ENCODE measurements at regions not wholly inside any gene's neighbourhood (a gene's known extent, or its start where the extent isn't known, plus 50 kb on each side); places are given as distances from the start of the nearest gene placed in this dataset.

DNA sequence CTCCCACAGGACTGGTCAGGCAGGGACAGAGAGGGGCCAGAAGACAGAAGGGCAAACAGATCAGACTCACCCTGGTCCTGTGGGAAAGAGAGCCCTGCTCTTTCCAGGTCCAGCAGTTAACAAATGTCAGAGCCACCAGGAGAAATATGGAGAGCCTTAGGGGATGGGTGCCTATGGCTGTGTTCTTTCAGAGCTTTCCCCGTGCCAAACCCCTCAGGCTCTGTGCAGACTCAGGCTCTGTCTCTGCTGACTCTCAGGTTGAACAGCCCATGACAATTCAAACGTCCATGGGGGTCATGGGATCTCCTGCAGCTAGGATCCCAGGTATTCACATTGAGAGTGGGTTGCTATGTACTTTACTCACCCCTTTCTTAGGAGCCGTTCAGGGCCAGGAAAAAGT is 120.8 kb upstream of the ERBB4 start:
- peak overlapping the region; percentile 70 for H3K27ac Mint-ChIP-seq

DNA sequence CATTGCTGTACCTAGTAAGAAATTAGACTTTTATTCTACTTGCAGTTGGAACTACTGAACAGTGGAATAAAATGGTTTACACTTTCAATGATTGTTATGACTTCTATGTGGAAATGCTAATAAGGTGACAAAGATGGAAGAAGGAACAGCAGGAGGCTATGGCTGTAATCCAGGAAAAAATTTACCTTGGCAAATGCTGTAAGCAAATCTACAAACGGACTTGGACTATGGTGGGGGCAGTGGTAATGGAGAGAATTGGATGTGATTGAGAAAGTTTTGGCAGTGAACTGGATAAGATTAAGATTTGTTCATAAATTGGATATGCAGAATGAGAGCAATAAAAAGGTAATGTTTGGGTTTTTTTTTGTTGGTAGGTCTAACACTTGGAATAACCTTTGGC is 111.0 kb upstream of the ERBB4 start:
- no peaks in the 10 kb centered on the region for H3K36me3 ChIP-seq
- Mint-ChIP-seq H3K4me3 (no peak overlapping the region), H3K36me3 (no peaks in the 10 kb centered on the region)

More for the DNA sequence above, 120.8 kb upstream of the ERBB4 start:
- no peaks in the 10 kb centered on the region for H3K36me3 Mint-ChIP-seq
- peaks cover 10% of the 10 kb centered on the region for H3K27me3 Mint-ChIP-seq (ENCODE audit: insufficient read depth, low read depth)
- H3K4me3 Mint-ChIP-seq: no peak overlapping the region
- no peaks in the 10 kb centered on the region for H3K4me1 Mint-ChIP-seq
- Histone ChIP-seq H3K4me1 (no peaks in the 10 kb centered on the region), H3K27me3 (no peaks in the 10 kb centered on the region), H3K4me3 (no peak overlapping the region), H3K27ac (no peak overlapping the region), H3K79me2 (ENCODE audit: low read depth) (no peaks in the 10 kb centered on the region), H3K4me2 (no peak overlapping the region), H3K9me3 (ENCODE audit: low read depth) (no peaks in the 10 kb centered on the region), H2AFZ (replicated peaks) (no peak overlapping the region), H4K20me1 (ENCODE audit: low read depth) (no peaks in the 10 kb centered on the region), H3K9ac (no peak overlapping the region), H3K36me3 (no peaks in the 10 kb centered on the region), H3F3A (ENCODE audit: low read depth) (no peaks in the 10 kb centered on the region)
- no peak for DNase-seq (ENCODE audit: low spot score)
- H3K9me3 Mint-ChIP-seq: peaks cover 16% of the 10 kb centered on the region
- TF ChIP-seq EZH2phosphoT487 (IDR thresholded peaks at IDR 0.05): no peak
- no peak for TF ChIP-seq EZH2 (IDR thresholded peaks at IDR 0.05)
- TF ChIP-seq, protein P1, sequence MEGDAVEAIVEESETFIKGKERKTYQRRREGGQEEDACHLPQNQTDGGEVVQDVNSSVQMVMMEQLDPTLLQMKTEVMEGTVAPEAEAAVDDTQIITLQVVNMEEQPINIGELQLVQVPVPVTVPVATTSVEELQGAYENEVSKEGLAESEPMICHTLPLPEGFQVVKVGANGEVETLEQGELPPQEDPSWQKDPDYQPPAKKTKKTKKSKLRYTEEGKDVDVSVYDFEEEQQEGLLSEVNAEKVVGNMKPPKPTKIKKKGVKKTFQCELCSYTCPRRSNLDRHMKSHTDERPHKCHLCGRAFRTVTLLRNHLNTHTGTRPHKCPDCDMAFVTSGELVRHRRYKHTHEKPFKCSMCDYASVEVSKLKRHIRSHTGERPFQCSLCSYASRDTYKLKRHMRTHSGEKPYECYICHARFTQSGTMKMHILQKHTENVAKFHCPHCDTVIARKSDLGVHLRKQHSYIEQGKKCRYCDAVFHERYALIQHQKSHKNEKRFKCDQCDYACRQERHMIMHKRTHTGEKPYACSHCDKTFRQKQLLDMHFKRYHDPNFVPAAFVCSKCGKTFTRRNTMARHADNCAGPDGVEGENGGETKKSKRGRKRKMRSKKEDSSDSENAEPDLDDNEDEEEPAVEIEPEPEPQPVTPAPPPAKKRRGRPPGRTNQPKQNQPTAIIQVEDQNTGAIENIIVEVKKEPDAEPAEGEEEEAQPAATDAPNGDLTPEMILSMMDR (IDR thresholded peaks at IDR 0.05): no peak

DNA sequence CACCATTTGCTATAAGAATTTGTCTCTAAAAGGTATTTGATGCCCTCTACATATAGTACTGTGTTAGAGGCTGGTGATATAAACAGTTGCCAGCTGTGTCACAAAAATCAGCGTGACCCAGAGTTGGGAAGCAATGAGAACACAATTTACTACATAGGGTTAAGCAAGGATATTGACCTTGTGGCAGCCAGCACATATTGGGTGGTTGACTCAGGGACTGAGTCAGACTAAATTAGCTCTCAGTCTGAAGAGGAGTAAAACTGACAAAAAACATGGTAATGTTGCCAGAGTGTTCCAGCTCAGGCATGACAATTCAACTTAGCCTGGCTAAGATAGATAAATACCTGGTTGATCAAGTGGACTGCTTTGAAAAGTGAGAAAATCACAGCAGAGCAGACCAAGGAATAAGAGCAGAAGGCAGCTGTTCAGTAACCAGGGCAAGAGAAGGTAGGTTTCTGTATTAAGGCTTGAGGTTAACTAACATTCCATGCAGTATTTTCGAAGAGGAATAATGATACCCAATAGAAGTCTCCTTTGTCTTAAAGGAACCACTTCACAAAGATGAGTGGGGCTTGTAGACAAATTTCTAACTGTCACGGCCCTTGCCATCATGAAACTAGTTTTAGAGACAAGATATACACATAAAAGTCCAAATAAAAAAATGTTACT is 108.2 kb upstream of the ERBB4 start:
- Histone ChIP-seq H3K36me3 (no peaks in the 10 kb centered on the region), H3K9ac (no peak overlapping the region), H3K9me3 (ENCODE audit: low read depth) (no peaks in the 10 kb centered on the region), H3K79me2 (ENCODE audit: low read depth) (no peaks in the 10 kb centered on the region), H3K27me3 (no peaks in the 10 kb centered on the region), H3K4me2 (no peak overlapping the region), H2AFZ (replicated peaks) (no peak overlapping the region), H3K4me1 (peaks cover 12% of the 10 kb centered on the region), H3K27ac (no peak overlapping the region), H4K20me1 (ENCODE audit: low read depth) (no peaks in the 10 kb centered on the region), H3K4me3 (no peak overlapping the region), H3F3A (ENCODE audit: low read depth) (no peaks in the 10 kb centered on the region)
- TF ChIP-seq, protein P1 (IDR thresholded peaks at IDR 0.05): no peak
- no peak for TF ChIP-seq EZH2phosphoT487 (IDR thresholded peaks at IDR 0.05)
- TF ChIP-seq EZH2 (IDR thresholded peaks at IDR 0.05): no peak
- no peak overlapping the region for H3K4me3 Mint-ChIP-seq
- H3K27ac Mint-ChIP-seq: no peak overlapping the region
- no peaks in the 10 kb centered on the region for H3K27me3 Mint-ChIP-seq (ENCODE audit: insufficient read depth, low read depth)
- H3K9me3 Mint-ChIP-seq: peaks cover 3% of the 10 kb centered on the region
- no peaks in the 10 kb centered on the region for H3K36me3 Mint-ChIP-seq
- no peak for DNase-seq (ENCODE audit: low spot score)
- H3K4me1 Mint-ChIP-seq: peaks cover 16% of the 10 kb centered on the region

More for the DNA sequence above, 111.0 kb upstream of the ERBB4 start:
- H3K27ac Mint-ChIP-seq: no peak overlapping the region
- H3K9me3 Mint-ChIP-seq: peaks cover 3% of the 10 kb centered on the region
- no peaks in the 10 kb centered on the region for H3K27me3 ChIP-seq
- H3K4me1 Mint-ChIP-seq: peaks cover 13% of the 10 kb centered on the region
- no peak overlapping the region for H3K4me3 ChIP-seq
- H3K4me1 ChIP-seq: peaks cover 6% of the 10 kb centered on the region
- H3K4me2 ChIP-seq: no peak overlapping the region
- H3K9me3 ChIP-seq (ENCODE audit: low read depth): no peaks in the 10 kb centered on the region
- no peak overlapping the region for H2AFZ ChIP-seq (replicated peaks)
- no peaks in the 10 kb centered on the region for H3K79me2 ChIP-seq (ENCODE audit: low read depth)
- no peak for DNase-seq (ENCODE audit: low spot score)
- no peaks in the 10 kb centered on the region for H4K20me1 ChIP-seq (ENCODE audit: low read depth)
- H3K9ac ChIP-seq: no peak overlapping the region
- TF ChIP-seq EZH2phosphoT487 (IDR thresholded peaks at IDR 0.05): no peak
- TF ChIP-seq, protein P1 (IDR thresholded peaks at IDR 0.05): no peak
- no peak for TF ChIP-seq EZH2 (IDR thresholded peaks at IDR 0.05)
- no peaks in the 10 kb centered on the region for H3F3A ChIP-seq (ENCODE audit: low read depth)
- no peak overlapping the region for H3K27ac ChIP-seq
- H3K27me3 Mint-ChIP-seq (ENCODE audit: insufficient read depth, low read depth): no peaks in the 10 kb centered on the region
